ENCODE measurements at regions not wholly inside any gene's neighbourhood (a gene's known extent, or its start where the extent isn't known, plus 50 kb on each side); places are given as distances from the start of the nearest gene placed in this dataset.

GRCh38 chr6:153207006-153207405 is 75.9 kb upstream of the RGS17 start:
- no peak for TF ChIP-seq SIN3A (IDR thresholded peaks at IDR 0.05; ENCODE audit: borderline replicate concordance, insufficient read depth, low read length)
- no peak for TF ChIP-seq TAF1 (IDR thresholded peaks at IDR 0.05; ENCODE audit: borderline replicate concordance, insufficient read depth, low read length)
- no peak for TF ChIP-seq FOXP2 (optimal IDR thresholded peaks at IDR 0.05; ENCODE audit: borderline replicate concordance, extremely low read depth, extremely low read length, insufficient read depth)
- TF ChIP-seq POLR2AphosphoS5 (IDR thresholded peaks at IDR 0.05; ENCODE audit: low read depth, low read length): no peak
- TF ChIP-seq, protein P1, sequence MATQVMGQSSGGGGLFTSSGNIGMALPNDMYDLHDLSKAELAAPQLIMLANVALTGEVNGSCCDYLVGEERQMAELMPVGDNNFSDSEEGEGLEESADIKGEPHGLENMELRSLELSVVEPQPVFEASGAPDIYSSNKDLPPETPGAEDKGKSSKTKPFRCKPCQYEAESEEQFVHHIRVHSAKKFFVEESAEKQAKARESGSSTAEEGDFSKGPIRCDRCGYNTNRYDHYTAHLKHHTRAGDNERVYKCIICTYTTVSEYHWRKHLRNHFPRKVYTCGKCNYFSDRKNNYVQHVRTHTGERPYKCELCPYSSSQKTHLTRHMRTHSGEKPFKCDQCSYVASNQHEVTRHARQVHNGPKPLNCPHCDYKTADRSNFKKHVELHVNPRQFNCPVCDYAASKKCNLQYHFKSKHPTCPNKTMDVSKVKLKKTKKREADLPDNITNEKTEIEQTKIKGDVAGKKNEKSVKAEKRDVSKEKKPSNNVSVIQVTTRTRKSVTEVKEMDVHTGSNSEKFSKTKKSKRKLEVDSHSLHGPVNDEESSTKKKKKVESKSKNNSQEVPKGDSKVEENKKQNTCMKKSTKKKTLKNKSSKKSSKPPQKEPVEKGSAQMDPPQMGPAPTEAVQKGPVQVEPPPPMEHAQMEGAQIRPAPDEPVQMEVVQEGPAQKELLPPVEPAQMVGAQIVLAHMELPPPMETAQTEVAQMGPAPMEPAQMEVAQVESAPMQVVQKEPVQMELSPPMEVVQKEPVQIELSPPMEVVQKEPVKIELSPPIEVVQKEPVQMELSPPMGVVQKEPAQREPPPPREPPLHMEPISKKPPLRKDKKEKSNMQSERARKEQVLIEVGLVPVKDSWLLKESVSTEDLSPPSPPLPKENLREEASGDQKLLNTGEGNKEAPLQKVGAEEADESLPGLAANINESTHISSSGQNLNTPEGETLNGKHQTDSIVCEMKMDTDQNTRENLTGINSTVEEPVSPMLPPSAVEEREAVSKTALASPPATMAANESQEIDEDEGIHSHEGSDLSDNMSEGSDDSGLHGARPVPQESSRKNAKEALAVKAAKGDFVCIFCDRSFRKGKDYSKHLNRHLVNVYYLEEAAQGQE (IDR thresholded peaks at IDR 0.05; ENCODE audit: insufficient read depth in 1 of 2, low read depth in 2 of 2, low read length in 2 of 2): no peak

GRCh38 chr6:153192943-153193885 is 62.1 kb upstream of the RGS17 start:
- TF ChIP-seq TAF1 (IDR thresholded peaks at IDR 0.05; ENCODE audit: borderline replicate concordance, insufficient read depth, low read length): no peak
- TF ChIP-seq POLR2AphosphoS5 (IDR thresholded peaks at IDR 0.05; ENCODE audit: low read depth, low read length): no peak
- no peak for TF ChIP-seq FOXP2 (optimal IDR thresholded peaks at IDR 0.05; ENCODE audit: borderline replicate concordance, extremely low read depth, extremely low read length, insufficient read depth)
- TF ChIP-seq SIN3A (IDR thresholded peaks at IDR 0.05; ENCODE audit: borderline replicate concordance, insufficient read depth, low read length): no peak
- TF ChIP-seq, protein P1 (IDR thresholded peaks at IDR 0.05; ENCODE audit: insufficient read depth in 1 of 2, low read depth in 2 of 2, low read length in 2 of 2): no peak

DNA sequence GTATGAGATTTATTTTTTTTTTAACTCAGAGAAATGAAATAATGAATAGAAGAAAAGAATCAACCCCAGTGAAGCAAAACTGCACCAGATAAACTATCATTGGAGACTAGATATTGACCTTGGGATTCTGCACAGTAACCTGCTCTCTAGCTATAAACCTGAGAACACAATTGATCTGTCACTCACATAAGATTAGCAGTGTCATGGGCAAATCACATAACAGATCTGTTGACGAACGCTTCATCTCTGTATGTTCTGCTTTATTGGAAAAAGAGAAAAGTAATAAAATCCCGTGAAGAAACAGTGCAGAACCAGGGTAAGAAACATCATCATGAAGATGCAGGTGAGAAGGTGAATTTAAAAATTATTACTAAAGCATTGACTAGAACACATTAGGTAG is 52.8 kb upstream of the RGS17 start:
- TF ChIP-seq SIN3A (IDR thresholded peaks at IDR 0.05; ENCODE audit: borderline replicate concordance, insufficient read depth, low read length) (no peak), TAF1 (IDR thresholded peaks at IDR 0.05; ENCODE audit: borderline replicate concordance, insufficient read depth, low read length) (no peak), FOXP2 (optimal IDR thresholded peaks at IDR 0.05; ENCODE audit: borderline replicate concordance, extremely low read depth, extremely low read length, insufficient read depth) (no peak), POLR2AphosphoS5 (IDR thresholded peaks at IDR 0.05; ENCODE audit: low read depth, low read length) (no peak)
- TF ChIP-seq, protein P1 (IDR thresholded peaks at IDR 0.05; ENCODE audit: insufficient read depth in 1 of 2, low read depth in 2 of 2, low read length in 2 of 2): no peak

All from PFSK-1 (cell line).